ENCODE measurements at regions not wholly inside any gene's neighbourhood (a gene's known extent, or its start where the extent isn't known, plus 50 kb on each side); places are given as distances from the start of the nearest gene placed in this dataset.

- TF ChIP-seq YY1 (IDR thresholded peaks at IDR 0.05; ENCODE audit: insufficient read depth, insufficient read length) (no peak), ZNF274 (IDR thresholded peaks at IDR 0.05; ENCODE audit: low read depth, low read length) (no peak), SUZ12 (IDR thresholded peaks at IDR 0.05; ENCODE audit: extremely low read depth, insufficient read depth, insufficient read length) (no peak)
These were observed 197.1 kb upstream of the ARHGAP20 start for GRCh38 chr11:110909336-110909735.
